HFFc6 (cell line): ENCODE measurements at regions not wholly inside any gene's neighbourhood (a gene's known extent, or its start where the extent isn't known, plus 50 kb on each side); places are given as distances from the start of the nearest gene placed in this dataset.
"Not testable (repeated sequence)": the region's sequence is repeated elsewhere in the genome, so short reads cannot be mapped to it uniquely, and the experiment has no call there.

ENCODE experiments used
- DNase-seq: peaks from one replicate; pipeline ENCODE4 v3.0.0-alpha.2; 2018
- H3K27ac Mint-ChIP-seq: 2 replicates; pipeline ENCODE4 v1.8.0; 2020; ENCODE audit warnings: mild to moderate bottlenecking, mixed read lengths
- H3K27me3 Mint-ChIP-seq: 2 replicates; pipeline ENCODE4 v1.8.0; 2021; ENCODE audit warnings: mild to moderate bottlenecking, moderate library complexity, mixed read lengths; ENCODE audit not compliant: insufficient read depth
- H3K36me3 Mint-ChIP-seq: 2 replicates; pipeline ENCODE4 v1.8.0; 2021; ENCODE audit warnings: low read depth, mixed read lengths
- H3K4me1 Mint-ChIP-seq: 2 replicates; pipeline ENCODE4 v1.8.0; 2020; ENCODE audit warnings: low read depth, mixed read lengths
- H3K4me3 Mint-ChIP-seq: 2 replicates; pipeline ENCODE4 v1.8.0; 2020; ENCODE audit warnings: mild to moderate bottlenecking, moderate library complexity, mixed read lengths
- H3K9me3 Mint-ChIP-seq: 2 replicates; pipeline ENCODE4 v1.8.0; 2020; ENCODE audit warnings: mild to moderate bottlenecking, mixed read lengths
- CTCF ChIP-seq: fragments of 200-600 bp; sonication (generic); IDR thresholded peaks from 2 replicates; pipeline ENCODE4 v1.5.0; 2021; ENCODE audit warnings: antibody characterized with exemption, mild to moderate bottlenecking

- Mint-ChIP-seq H3K27me3 (peaks cover 2% of the 10 kb centered on the region), H3K27ac (no peak overlapping the region), H3K4me1 (no peaks in the 10 kb centered on the region), H3K9me3 (no peaks in the 10 kb centered on the region), H3K36me3 (no peaks in the 10 kb centered on the region), H3K4me3 (no peak overlapping the region)
- no peak for DNase-seq
- no peak for TF ChIP-seq CTCF
These were observed 97.2 kb downstream of the KDR start for GRCh38 chr4:55028196-55028595.

- no peak for DNase-seq
- peaks cover 2% of the 10 kb centered on the region; the same call in 1 of the 2 replicates for H3K27me3 Mint-ChIP-seq
- H3K9me3 Mint-ChIP-seq: no peaks in the 10 kb centered on the region
These were observed 97.8 kb downstream of the KDR start for GRCh38 chr4:55027596-55027995.

GRCh38 chr4:55025456-55025855 lies 99.9 kb downstream of the KDR start:
- H3K4me1 Mint-ChIP-seq, DNase-seq, H3K27me3 Mint-ChIP-seq, H3K9me3 Mint-ChIP-seq, H3K4me3 Mint-ChIP-seq, H3K27ac Mint-ChIP-seq, H3K36me3 Mint-ChIP-seq: not testable (repeated sequence)

More at GRCh38 chr4:55027596-55027995, 97.8 kb downstream of the KDR start:
- Mint-ChIP-seq H3K36me3 (no peaks in the 10 kb centered on the region), H3K4me1 (no peaks in the 10 kb centered on the region), H3K4me3 (no peak overlapping the region), H3K27ac (no peak overlapping the region)
- TF ChIP-seq CTCF: no peak

GRCh38 chr4:55023030-55023429 lies 102.4 kb downstream of the KDR start:
- H3K27ac Mint-ChIP-seq: no peak overlapping the region
- H3K27me3 Mint-ChIP-seq: no peaks in the 10 kb centered on the region
- TF ChIP-seq CTCF: no peak
- no peaks in the 10 kb centered on the region for H3K36me3 Mint-ChIP-seq
- DNase-seq: no peak
- H3K4me1 Mint-ChIP-seq: no peaks in the 10 kb centered on the region
- H3K4me3 Mint-ChIP-seq: no peak overlapping the region
- H3K9me3 Mint-ChIP-seq: no peaks in the 10 kb centered on the region

- H3K4me1 Mint-ChIP-seq: no peaks in the 10 kb centered on the region
- peaks cover 1% of the 10 kb centered on the region; the same call in 1 of the 2 replicates for H3K27me3 Mint-ChIP-seq
- H3K27ac Mint-ChIP-seq: no peak overlapping the region
- no peak for DNase-seq
- H3K9me3 Mint-ChIP-seq: no peaks in the 10 kb centered on the region
- TF ChIP-seq CTCF: no peak
- H3K36me3 Mint-ChIP-seq: no peaks in the 10 kb centered on the region
- no peak overlapping the region for H3K4me3 Mint-ChIP-seq
These were observed 104.2 kb downstream of the KDR start for GRCh38 chr4:55021214-55021613.

GRCh38 chr4:55020131-55020530 lies 105.3 kb downstream of the KDR start:
- no peaks in the 10 kb centered on the region for H3K36me3 Mint-ChIP-seq
- H3K9me3 Mint-ChIP-seq: no peaks in the 10 kb centered on the region
- no peak overlapping the region for H3K4me3 Mint-ChIP-seq
- TF ChIP-seq CTCF: no peak
- H3K4me1 Mint-ChIP-seq: no peaks in the 10 kb centered on the region
- no peak for DNase-seq
- peaks cover 1% of the 10 kb centered on the region; the same call in 1 of the 2 replicates for H3K27me3 Mint-ChIP-seq
- H3K27ac Mint-ChIP-seq: no peak overlapping the region
